HG03280 (cell line): ENCODE measurements at regions not wholly inside any gene's neighbourhood (a gene's known extent, or its start where the extent isn't known, plus 50 kb on each side); places are given as distances from the start of the nearest gene placed in this dataset.
"Not testable (repeated sequence)": the region's sequence is repeated elsewhere in the genome, so short reads cannot be mapped to it uniquely, and the experiment has no call there.

Experiments
- ATAC-seq: cut with Tn5 transposase; IDR thresholded peaks from one replicate; pipeline ENCODE4 v1.9.1; 2021; ENCODE audit warnings: mild to moderate bottlenecking, moderate library complexity; ENCODE audit not compliant: unreplicated experiment

- ATAC-seq, result no peak
Measured at GRCh38 chr3:1456781-1457311, 364.0 kb downstream of the CNTN6 start.

- ATAC-seq, result no peak
Measured at GRCh38 chr3:1462371-1462770, 369.5 kb downstream of the CNTN6 start.

GRCh38 chr3:1462856-1463450, 370.1 kb downstream of the CNTN6 start:
- ATAC-seq, result no peak

- not testable (repeated sequence) for ATAC-seq
Measured at GRCh38 chr3:1465091-1465490, 372.3 kb downstream of the CNTN6 start.

- no peak for ATAC-seq
Measured at GRCh38 chr3:1468145-1468544, 375.3 kb downstream of the CNTN6 start.

GRCh38 chr3:1469248-1469647, 376.4 kb downstream of the CNTN6 start:
- no peak for ATAC-seq

- ATAC-seq, result no peak
Measured at GRCh38 chr3:1469687-1470086, 376.9 kb downstream of the CNTN6 start.

- ATAC-seq, result no peak
Measured at GRCh38 chr3:1477669-1478068, 384.8 kb downstream of the CNTN6 start.

- ATAC-seq, result no peak
Measured at GRCh38 chr3:1495466-1495865, 402.6 kb downstream of the CNTN6 start.

GRCh38 chr3:1499694-1500093, 406.9 kb downstream of the CNTN6 start:
- ATAC-seq, result no peak

- no peak for ATAC-seq
Measured at GRCh38 chr3:1501406-1502115, 408.7 kb downstream of the CNTN6 start.

- no peak for ATAC-seq
Measured at GRCh38 chr3:1506090-1506489, 413.3 kb downstream of the CNTN6 start.

- ATAC-seq, result no peak
Measured at GRCh38 chr3:1513662-1514061, 420.8 kb downstream of the CNTN6 start.

- ATAC-seq, result no peak
Measured at GRCh38 chr3:1515882-1516281, 423.1 kb downstream of the CNTN6 start.

- ATAC-seq, result no peak
Measured at GRCh38 chr3:1527786-1528185, 435.0 kb downstream of the CNTN6 start.

- ATAC-seq, result no peak
Measured at GRCh38 chr3:1528621-1529020, 435.8 kb downstream of the CNTN6 start.

GRCh38 chr3:1529676-1530075, 436.9 kb downstream of the CNTN6 start:
- ATAC-seq, result no peak

GRCh38 chr3:1531981-1532380, 439.2 kb downstream of the CNTN6 start:
- ATAC-seq, result no peak

- ATAC-seq, result peak; percentile 74
Measured at GRCh38 chr3:1532935-1533606, 440.2 kb downstream of the CNTN6 start.

- no peak for ATAC-seq
Measured at GRCh38 chr3:1533763-1534162, 440.9 kb downstream of the CNTN6 start.

- ATAC-seq, result no peak
Measured at GRCh38 chr3:1534252-1534651, 441.4 kb downstream of the CNTN6 start.

GRCh38 chr3:1535361-1535760, 442.5 kb downstream of the CNTN6 start:
- no peak for ATAC-seq
